Ovary (tissue), 3 donors: ENCODE measurements at regions not wholly inside any gene's neighbourhood (a gene's known extent, or its start where the extent isn't known, plus 50 kb on each side); places are given as distances from the start of the nearest gene placed in this dataset.

Experiments used
- CTCF ChIP-seq, 3 donors: fragments of 450-650 bp in 2 of 3; fragments of 200-600 bp in 1 of 3; IDR thresholded peaks; one replicate each; pipeline versions ENCODE4 v1.5.1 to v1.8.0; 2016 to 2022; ENCODE audit warnings: antibody characterized with exemption in 3 of 3, mild to moderate bottlenecking in 1 of 3
- EP300 ChIP-seq: sonication (generic); formaldehyde crosslinking; IDR thresholded peaks from one replicate; pipeline ENCODE4 v1.6.1; 2017; ENCODE audit warnings: antibody characterized with exemption
- POLR2A ChIP-seq: fragments of 450-650 bp; IDR thresholded peaks from one replicate; pipeline ENCODE4 v1.6.1; 2017; ENCODE audit warnings: antibody characterized with exemption, mild to moderate bottlenecking, moderate library complexity
- donor health status: DM: no; HTN: no; CAD: no.

- TF ChIP-seq CTCF (IDR thresholded peaks at IDR 0.05), result no peak
- TF ChIP-seq EP300, result no peak
- no peak for TF ChIP-seq POLR2A
Observed at GRCh38 chr15:98380721-98381120, 267.6 kb upstream of the IGF1R start.
